ENCODE measurements at regions not wholly inside any gene's neighbourhood (a gene's known extent, or its start where the extent isn't known, plus 50 kb on each side); places are given as distances from the start of the nearest gene placed in this dataset.

DNA sequence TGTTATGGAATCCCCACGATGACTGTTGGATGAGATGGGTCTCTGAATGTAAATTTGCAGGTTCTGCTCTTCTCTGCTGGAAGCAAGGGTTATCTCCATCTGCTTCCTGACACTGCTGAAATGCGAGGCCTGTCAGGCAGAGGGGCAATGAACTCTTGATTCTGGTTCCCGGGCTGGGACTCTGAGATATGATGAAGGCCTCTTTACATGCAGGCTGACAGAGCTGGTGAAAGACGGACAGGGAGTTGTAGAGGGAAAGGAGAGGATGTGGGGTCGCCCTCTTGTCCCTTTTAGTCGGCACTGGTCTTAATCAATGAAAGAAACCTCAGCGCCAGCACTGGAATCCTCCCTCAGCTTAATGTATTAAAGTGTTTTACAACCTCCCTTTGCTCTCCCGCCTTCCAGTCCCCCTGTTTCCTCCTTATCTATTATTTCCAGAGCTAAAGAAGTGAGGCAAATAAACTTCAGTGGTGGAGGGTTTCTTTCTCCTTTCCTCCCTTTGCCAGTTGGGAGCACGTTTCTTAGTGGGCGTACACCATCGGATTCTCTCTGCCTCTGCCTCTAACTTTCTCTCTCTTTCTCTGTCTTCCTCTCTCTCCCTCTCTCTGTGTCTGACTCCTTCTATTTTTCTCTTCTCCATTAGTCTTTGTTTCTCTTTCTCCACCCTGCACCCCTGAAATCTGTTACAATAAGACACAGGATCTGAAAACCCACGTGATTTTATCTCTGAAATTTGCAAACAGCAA is 145.6 kb downstream of the BAMBI start:
- H3K9ac ChIP-seq (ENCODE audit: low read length) = no peak overlapping the region
- no peaks in the 10 kb centered on the region for H3K27me3 ChIP-seq (ENCODE audit: control insufficient read depth, insufficient read depth, low read length)
- peaks cover 4% of the 10 kb centered on the region for H3K4me1 ChIP-seq (ENCODE audit: control insufficient read depth, low read depth, low read length)
- no peaks in the 10 kb centered on the region for H3K36me3 ChIP-seq (ENCODE audit: control insufficient read depth, low read depth, low read length)
- H3K27ac ChIP-seq (ENCODE audit: low read length) = no peak overlapping the region
- H3K4me3 ChIP-seq (ENCODE audit: low read length) = no peak overlapping the region
- H3K9me3 ChIP-seq (ENCODE audit: control insufficient read depth, low read depth, low read length) = no peaks in the 10 kb centered on the region

DNA sequence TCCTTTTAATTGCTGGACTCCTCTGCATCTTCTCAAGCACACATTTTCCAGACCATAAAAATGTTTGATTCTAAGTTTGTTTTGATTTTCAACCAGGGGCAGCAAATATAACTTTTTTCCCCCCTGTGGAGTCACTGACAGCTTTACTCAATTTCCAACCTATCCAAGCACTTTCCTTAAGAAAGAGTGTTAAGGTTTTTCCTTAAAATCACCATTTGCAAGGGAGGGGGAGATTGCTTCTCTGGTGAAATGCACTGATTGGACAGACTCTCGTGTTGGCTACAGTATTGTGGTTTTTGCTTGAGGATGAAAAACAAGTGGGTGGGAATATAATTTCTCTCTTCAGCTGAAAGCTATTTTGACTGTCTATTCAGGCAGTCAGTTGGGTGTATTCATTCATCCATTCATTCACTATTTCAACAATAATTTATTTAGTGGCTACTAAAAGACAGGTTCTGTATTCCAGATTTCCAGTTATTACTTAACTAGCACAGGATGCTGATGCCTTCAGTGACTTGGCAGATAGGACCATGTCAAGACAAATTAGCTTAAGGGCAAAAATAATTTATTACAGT is 146.3 kb downstream of the BAMBI start:
- Histone ChIP-seq H3K4me3 (ENCODE audit: low read length) (no peak overlapping the region), H3K4me1 (ENCODE audit: control insufficient read depth, low read depth, low read length) (peaks cover 4% of the 10 kb centered on the region), H3K9ac (ENCODE audit: low read length) (no peak overlapping the region), H3K27me3 (ENCODE audit: control insufficient read depth, insufficient read depth, low read length) (no peaks in the 10 kb centered on the region), H3K27ac (ENCODE audit: low read length) (no peak overlapping the region), H3K36me3 (ENCODE audit: control insufficient read depth, low read depth, low read length) (no peaks in the 10 kb centered on the region), H3K9me3 (ENCODE audit: control insufficient read depth, low read depth, low read length) (no peaks in the 10 kb centered on the region)

DNA sequence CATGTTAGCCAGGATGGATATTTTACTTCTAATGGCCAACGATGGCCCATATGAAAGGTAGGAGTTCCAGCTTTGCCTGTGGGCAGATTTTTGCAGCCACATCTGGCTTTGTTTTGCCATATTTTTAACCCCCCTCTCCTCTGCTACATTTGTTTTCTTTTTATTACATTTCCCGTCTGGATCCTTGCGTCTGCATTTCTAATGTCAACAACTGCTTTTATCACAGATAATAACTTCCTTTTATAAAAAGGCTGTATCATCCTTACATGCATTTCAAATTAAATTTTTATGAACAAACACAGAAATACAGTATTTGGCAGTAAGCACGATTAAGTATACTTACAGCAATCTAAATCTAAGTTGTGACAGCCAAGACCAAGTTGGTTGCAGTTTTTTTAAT is 156.0 kb downstream of the BAMBI start:
- Histone ChIP-seq H3K36me3 (ENCODE audit: control insufficient read depth, low read depth, low read length) (no peaks in the 10 kb centered on the region), H3K4me3 (ENCODE audit: low read length) (no peak overlapping the region), H3K9me3 (ENCODE audit: control insufficient read depth, low read depth, low read length) (no peaks in the 10 kb centered on the region), H3K27me3 (ENCODE audit: control insufficient read depth, insufficient read depth, low read length) (no peaks in the 10 kb centered on the region), H3K4me1 (ENCODE audit: control insufficient read depth, low read depth, low read length) (no peaks in the 10 kb centered on the region), H3K27ac (ENCODE audit: low read length) (no peak overlapping the region), H3K9ac (ENCODE audit: low read length) (no peak overlapping the region)

DNA sequence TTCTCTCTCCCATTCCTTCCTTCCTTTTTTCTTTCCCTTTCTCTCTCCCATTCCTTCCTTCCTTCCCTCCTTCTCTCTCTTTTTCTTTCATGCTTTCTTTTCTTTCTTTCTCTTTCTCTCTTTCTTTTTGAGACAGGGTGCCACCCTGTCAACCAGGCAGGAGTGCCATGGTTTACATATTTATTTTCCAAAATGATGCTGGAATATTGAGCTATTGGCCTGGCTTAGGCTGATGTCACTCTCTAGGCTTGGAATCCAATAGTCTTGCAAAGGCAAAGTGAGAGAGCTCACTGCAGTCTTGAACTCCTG is 159.1 kb downstream of the BAMBI start:
- no peaks in the 10 kb centered on the region for H3K36me3 ChIP-seq (ENCODE audit: control insufficient read depth, low read depth, low read length)
- no peaks in the 10 kb centered on the region for H3K27me3 ChIP-seq (ENCODE audit: control insufficient read depth, insufficient read depth, low read length)
- no peaks in the 10 kb centered on the region for H3K9me3 ChIP-seq (ENCODE audit: control insufficient read depth, low read depth, low read length)
- H3K9ac ChIP-seq (ENCODE audit: low read length) = no peak overlapping the region
- no peak overlapping the region for H3K27ac ChIP-seq (ENCODE audit: low read length)
- no peak overlapping the region for H3K4me3 ChIP-seq (ENCODE audit: low read length)
- H3K4me1 ChIP-seq (ENCODE audit: control insufficient read depth, low read depth, low read length) = no peaks in the 10 kb centered on the region

DNA sequence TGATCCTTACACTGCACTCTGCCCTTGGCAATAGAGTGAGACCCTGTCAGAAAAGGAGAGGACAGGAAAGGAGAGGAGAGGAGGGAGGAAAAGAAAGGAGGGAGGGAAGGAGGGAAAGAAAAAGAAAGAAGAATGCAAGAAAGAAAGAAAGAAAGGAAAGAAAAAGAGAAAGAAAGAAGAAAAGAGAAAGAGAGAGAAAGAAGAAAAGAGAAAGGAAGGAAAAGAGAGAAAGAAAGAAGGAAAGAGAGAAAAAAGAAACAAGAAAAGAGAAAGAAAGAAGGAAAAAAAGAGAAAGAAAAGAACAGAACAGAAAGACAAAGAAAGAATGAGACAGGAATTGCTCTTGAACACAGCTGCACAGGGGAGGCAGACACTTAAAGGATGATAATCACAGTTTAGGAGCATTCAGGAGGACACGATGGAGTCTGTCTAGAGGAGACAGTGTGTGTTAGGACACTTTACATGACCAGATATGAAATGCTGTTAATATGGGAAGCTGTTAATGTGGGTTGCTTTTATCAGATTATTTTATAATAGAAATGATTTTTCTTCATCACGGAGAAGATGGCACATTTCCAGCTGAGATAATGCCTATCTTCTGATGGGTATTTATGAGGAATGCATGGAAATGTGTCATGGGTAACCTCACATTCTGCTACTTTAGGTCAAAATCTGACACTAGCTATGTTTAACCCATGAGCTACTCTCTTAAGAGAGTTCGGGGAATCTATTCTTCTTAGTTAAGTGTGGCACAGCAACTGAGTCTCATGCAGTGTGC is 160.5 kb downstream of the BAMBI start:
- no peaks in the 10 kb centered on the region for H3K36me3 ChIP-seq (ENCODE audit: control insufficient read depth, low read depth, low read length)
- no peak overlapping the region for H3K4me3 ChIP-seq (ENCODE audit: low read length)
- no peaks in the 10 kb centered on the region for H3K27me3 ChIP-seq (ENCODE audit: control insufficient read depth, insufficient read depth, low read length)
- H3K4me1 ChIP-seq (ENCODE audit: control insufficient read depth, low read depth, low read length) = no peaks in the 10 kb centered on the region
- no peak overlapping the region for H3K9ac ChIP-seq (ENCODE audit: low read length)
- H3K27ac ChIP-seq (ENCODE audit: low read length) = no peak overlapping the region
- no peaks in the 10 kb centered on the region for H3K9me3 ChIP-seq (ENCODE audit: control insufficient read depth, low read depth, low read length)

DNA sequence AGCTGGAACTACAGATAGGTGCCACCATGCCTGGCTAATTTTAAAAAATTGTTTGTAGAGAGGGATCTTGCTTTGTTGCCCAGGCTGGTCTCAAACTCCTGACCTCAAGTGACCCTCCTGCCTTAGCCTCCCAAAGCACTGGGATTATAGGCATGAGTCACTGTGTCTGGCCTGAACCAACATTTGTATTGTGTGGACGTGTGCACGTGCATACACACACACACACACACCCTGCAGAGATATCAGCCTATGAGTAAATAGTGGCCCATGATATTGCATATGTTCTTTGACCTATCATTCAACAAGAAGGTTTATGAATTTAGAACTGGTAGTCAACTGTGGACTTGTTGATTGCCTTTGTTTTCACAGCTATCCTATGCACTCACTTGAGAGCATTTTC is 161.6 kb downstream of the BAMBI start:
- Histone ChIP-seq H3K36me3 (ENCODE audit: control insufficient read depth, low read depth, low read length) (no peaks in the 10 kb centered on the region), H3K4me1 (ENCODE audit: control insufficient read depth, low read depth, low read length) (no peaks in the 10 kb centered on the region), H3K9me3 (ENCODE audit: control insufficient read depth, low read depth, low read length) (no peaks in the 10 kb centered on the region), H3K4me3 (ENCODE audit: low read length) (no peak overlapping the region), H3K27ac (ENCODE audit: low read length) (no peak overlapping the region), H3K9ac (ENCODE audit: low read length) (no peak overlapping the region), H3K27me3 (ENCODE audit: control insufficient read depth, insufficient read depth, low read length) (no peaks in the 10 kb centered on the region)

DNA sequence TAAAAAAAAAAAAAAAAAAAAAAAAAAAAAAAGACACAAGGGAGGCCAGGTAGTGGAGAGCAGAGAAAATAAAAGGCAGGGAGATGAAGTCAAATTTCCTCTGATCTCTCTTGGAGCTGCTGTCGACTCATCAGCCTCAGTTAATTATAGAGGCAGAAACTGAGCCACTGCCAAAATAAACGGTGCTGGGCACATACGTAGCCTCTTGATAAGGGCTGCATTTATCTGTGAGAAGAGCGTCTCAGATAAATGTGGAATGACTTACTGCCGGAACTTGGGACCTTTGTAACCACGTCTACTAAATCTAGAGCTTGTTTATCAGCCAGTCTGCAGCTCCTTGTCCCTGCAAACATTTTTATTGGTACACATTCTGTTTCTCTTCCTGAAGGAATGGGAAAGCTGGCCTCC is 162.3 kb downstream of the BAMBI start:
- no peaks in the 10 kb centered on the region for H3K4me1 ChIP-seq (ENCODE audit: control insufficient read depth, low read depth, low read length)
- H3K36me3 ChIP-seq (ENCODE audit: control insufficient read depth, low read depth, low read length) = no peaks in the 10 kb centered on the region
- no peak overlapping the region for H3K27ac ChIP-seq (ENCODE audit: low read length)
- no peaks in the 10 kb centered on the region for H3K9me3 ChIP-seq (ENCODE audit: control insufficient read depth, low read depth, low read length)
- H3K9ac ChIP-seq (ENCODE audit: low read length) = no peak overlapping the region
- no peak overlapping the region for H3K4me3 ChIP-seq (ENCODE audit: low read length)
- no peaks in the 10 kb centered on the region for H3K27me3 ChIP-seq (ENCODE audit: control insufficient read depth, insufficient read depth, low read length)

DNA sequence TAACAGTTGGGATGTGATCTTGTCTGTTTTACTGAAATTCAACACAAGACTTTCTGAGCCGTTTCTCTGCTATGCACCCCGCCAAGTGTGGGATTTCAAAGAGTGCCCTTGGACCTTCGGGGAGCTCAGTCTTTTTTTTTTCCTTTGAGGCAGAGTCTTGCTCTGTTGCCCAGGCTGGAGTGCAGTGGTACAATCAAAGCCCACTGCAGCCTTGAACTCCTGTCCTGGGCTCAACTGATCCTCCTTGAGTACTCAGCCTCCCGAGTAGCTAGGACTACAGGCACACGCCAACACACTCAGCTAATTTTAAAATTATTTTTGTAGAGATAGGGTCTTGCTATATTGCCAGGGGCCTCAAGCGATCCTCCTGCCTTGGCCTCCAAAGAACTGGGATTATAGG is 162.9 kb downstream of the BAMBI start:
- H3K27me3 ChIP-seq (ENCODE audit: control insufficient read depth, insufficient read depth, low read length) = no peaks in the 10 kb centered on the region
- no peak overlapping the region for H3K9ac ChIP-seq (ENCODE audit: low read length)
- no peaks in the 10 kb centered on the region for H3K36me3 ChIP-seq (ENCODE audit: control insufficient read depth, low read depth, low read length)
- no peaks in the 10 kb centered on the region for H3K9me3 ChIP-seq (ENCODE audit: control insufficient read depth, low read depth, low read length)
- no peaks in the 10 kb centered on the region for H3K4me1 ChIP-seq (ENCODE audit: control insufficient read depth, low read depth, low read length)
- no peak overlapping the region for H3K27ac ChIP-seq (ENCODE audit: low read length)
- H3K4me3 ChIP-seq (ENCODE audit: low read length) = no peak overlapping the region

DNA sequence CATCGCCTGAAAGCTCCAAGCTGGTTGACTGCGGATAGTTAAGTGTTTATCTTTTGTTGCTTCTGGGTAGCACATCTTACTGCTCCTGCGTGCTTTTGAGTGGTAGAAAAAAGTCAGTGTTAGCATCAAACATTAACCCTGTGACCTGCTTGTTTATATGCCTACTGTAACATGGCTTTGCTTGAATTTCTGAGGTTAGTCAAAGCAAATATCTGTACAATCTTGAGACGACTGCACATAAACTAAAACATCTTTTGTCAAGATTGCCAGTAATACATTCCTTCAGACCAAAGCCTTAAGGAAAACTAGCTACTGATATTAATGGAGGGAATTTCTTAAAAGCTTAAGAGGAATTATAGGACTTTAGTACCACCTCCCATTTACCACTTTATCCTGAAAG is 163.7 kb downstream of the BAMBI start:
- Histone ChIP-seq H3K27me3 (ENCODE audit: control insufficient read depth, insufficient read depth, low read length) (no peaks in the 10 kb centered on the region), H3K27ac (ENCODE audit: low read length) (no peak overlapping the region), H3K9me3 (ENCODE audit: control insufficient read depth, low read depth, low read length) (no peaks in the 10 kb centered on the region), H3K9ac (ENCODE audit: low read length) (no peak overlapping the region), H3K4me3 (ENCODE audit: low read length) (no peak overlapping the region), H3K4me1 (ENCODE audit: control insufficient read depth, low read depth, low read length) (no peaks in the 10 kb centered on the region), H3K36me3 (ENCODE audit: control insufficient read depth, low read depth, low read length) (no peaks in the 10 kb centered on the region)

DNA sequence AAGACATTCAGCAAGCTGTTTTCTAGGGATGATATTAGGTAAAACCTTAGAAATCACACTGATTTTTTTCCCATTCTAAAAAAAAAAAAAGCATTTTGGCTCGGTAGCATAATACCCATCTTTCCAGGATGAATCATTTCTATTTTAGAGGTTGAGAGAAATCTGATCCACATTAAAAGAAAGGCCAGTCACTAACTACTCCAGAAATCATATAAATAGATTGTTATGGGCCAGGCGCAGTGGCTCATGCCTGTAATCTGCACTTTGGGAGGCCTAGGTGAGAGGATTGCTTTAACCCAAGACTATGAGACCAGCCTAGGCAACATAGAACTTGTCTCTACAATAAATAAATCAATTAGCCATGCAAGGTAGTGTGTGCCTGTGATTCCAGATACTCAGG is 164.3 kb downstream of the BAMBI start:
- no peaks in the 10 kb centered on the region for H3K36me3 ChIP-seq (ENCODE audit: control insufficient read depth, low read depth, low read length)
- no peaks in the 10 kb centered on the region for H3K27me3 ChIP-seq (ENCODE audit: control insufficient read depth, insufficient read depth, low read length)
- no peak overlapping the region for H3K4me3 ChIP-seq (ENCODE audit: low read length)
- no peak overlapping the region for H3K27ac ChIP-seq (ENCODE audit: low read length)
- H3K9ac ChIP-seq (ENCODE audit: low read length) = no peak overlapping the region
- no peaks in the 10 kb centered on the region for H3K4me1 ChIP-seq (ENCODE audit: control insufficient read depth, low read depth, low read length)
- H3K9me3 ChIP-seq (ENCODE audit: control insufficient read depth, low read depth, low read length) = no peaks in the 10 kb centered on the region

DNA sequence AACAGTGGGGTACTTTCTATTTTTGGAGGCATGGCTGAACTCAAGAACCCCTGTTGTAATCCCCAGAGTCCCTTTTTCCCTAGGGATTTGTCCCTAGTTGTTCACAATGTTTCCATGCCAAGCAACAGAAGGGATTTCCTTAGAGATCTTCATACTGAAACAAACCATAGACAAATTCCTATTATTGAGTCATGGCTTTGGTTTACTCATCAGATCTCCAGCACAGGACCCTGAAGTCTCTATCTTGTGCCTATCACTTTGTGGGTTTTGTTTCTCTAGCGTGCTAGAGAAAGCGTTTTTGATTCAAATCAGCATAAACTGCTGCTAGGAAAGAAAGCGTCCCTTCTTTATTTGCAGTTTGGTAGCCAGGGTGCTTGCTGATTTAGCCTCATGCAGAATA is 165.0 kb downstream of the BAMBI start:
- Histone ChIP-seq H3K36me3 (ENCODE audit: control insufficient read depth, low read depth, low read length) (no peaks in the 10 kb centered on the region), H3K4me1 (ENCODE audit: control insufficient read depth, low read depth, low read length) (no peaks in the 10 kb centered on the region), H3K9ac (ENCODE audit: low read length) (no peak overlapping the region), H3K4me3 (ENCODE audit: low read length) (no peak overlapping the region), H3K27ac (ENCODE audit: low read length) (no peak overlapping the region), H3K27me3 (ENCODE audit: control insufficient read depth, insufficient read depth, low read length) (no peaks in the 10 kb centered on the region), H3K9me3 (ENCODE audit: control insufficient read depth, low read depth, low read length) (no peaks in the 10 kb centered on the region)

Data from iPS-18a (cell line).